G401.6 (cell line): ENCODE measurements at regions not wholly inside any gene's neighbourhood (a gene's known extent, or its start where the extent isn't known, plus 50 kb on each side); places are given as distances from the start of the nearest gene placed in this dataset.
"Not testable (repeated sequence)": the region's sequence is repeated elsewhere in the genome, so short reads cannot be mapped to it uniquely, and the experiment has no call there.

Experiments
- FAIRE-seq: peaks from 2 replicates; lab custom pipeline; 2012; peaks lifted over from hg19 to GRCh38; lab: Jason Lieb, UNC

DNA sequence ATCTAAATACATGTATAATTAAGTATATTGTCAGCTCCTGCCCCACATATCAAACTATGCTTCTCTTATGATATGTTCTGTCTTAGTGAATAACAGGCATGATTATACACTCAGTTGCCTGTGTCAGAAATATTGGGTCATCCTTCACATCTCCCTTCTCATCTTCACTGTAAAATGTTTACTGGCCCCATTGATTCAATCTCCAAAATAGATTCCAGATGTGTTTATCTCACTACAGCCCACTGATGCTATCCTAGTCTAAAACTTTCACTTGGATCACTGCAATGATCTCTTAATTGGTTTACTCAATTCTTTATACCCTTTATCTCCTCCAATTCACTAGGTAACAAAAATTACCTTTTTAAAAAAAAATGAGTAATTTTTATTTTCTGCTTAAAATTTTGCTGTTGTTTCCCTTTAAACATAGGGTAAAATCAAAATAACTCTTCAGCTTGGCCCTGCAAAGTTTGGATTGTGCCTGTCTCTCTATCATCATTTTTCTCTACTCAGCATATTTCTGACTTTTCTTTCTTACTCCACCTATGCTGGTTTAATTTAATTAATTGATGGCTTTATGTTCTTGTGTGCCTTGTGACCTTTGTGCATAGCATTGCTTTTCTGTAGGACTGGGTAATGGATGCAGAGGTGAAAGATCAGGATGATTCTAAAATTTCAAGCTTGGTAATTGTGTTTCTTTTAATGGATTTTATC is 233.9 kb upstream of the FOXP2 start:
- no peak for FAIRE-seq

DNA sequence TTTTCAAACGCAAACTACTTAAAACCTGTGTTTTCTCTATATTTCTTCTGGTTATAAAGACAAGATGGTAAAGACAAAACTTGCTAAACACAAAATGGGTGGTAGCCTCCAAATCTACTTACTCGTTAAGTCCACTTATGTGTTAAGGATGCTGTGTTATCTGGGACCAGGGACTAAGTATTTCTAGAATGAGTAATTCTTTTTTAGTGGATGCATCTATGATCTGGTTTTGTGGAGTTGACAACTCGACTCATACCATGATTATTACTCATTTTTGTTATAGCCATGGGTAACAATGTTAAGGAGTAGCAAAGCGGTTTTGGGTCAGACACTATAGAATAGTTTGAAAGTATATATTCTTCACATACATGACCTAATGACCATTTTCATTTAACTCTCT is 239.5 kb upstream of the FOXP2 start:
- FAIRE-seq = no peak

DNA sequence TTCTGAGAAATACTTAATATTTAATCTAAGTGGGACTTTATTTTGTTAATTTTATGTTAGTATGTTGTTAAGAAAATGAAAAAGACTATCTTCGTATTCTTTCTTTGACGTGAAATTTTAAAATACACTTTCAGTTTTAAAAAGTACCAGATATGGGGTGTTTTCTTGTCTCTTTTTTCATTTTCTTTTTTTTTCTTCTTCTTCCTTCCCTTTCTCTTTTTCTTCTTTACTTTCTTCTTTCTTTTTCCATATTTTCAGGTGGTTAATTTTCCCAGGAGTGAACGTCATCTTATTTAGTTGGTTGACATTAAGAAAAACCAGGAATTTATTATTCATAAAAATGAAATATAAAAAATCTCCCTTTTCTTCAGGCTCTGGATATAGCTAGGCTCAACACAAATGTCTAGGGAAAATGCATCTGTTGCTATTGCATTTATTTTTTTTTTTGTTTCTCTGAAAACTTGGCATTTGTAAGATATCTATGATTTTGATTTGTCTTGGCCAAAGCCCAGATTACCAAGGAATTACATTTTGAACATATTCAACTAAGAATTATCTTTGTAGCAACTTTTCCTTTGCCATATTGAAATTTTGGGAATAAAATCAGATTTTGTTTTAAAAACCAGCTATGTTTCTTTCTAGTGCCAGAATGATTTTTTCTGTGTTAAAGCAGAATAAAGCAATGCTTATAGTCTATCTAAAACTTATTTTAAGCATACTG is 241.3 kb upstream of the FOXP2 start:
- no peak for FAIRE-seq

DNA sequence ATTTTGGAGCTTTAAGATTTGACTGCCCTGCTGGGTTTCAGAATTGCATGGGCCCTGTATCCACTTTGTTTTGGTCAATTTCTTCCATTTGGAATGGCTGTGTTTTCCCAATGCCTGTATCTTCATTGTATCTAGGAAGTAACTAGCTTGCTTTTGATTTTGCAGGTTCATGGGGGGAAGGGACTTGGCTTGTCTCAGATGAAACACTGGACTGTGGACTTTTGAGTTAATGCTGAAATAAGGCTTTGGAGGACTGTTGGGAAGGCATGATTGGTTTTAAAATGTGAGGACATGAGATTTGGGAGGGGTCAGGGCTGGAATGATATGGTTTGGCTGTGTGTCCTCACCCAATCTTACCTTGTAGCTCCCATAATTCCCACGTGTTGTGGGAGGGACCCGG is 245.2 kb upstream of the FOXP2 start:
- not testable (repeated sequence) for FAIRE-seq

DNA sequence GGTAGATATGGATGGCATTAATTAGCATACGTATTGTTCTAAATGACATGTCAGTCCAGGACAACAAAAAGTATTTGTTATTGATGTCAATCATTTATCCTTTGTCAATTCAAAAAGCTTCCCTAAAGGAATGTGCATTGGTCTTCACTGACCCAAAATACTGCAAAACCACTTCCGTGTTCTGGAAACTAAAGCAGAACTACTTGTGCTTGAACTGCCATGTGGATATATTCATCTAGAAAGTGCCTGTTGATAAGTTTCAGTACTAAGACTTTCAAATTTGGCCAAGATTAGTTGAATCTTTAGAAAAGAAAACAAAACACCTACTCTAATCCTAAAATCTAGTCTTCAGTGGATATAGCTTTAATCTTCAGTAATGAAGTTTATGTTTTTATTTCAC is 242.1 kb upstream of the PPP1R3A start:
- FAIRE-seq = no peak

DNA sequence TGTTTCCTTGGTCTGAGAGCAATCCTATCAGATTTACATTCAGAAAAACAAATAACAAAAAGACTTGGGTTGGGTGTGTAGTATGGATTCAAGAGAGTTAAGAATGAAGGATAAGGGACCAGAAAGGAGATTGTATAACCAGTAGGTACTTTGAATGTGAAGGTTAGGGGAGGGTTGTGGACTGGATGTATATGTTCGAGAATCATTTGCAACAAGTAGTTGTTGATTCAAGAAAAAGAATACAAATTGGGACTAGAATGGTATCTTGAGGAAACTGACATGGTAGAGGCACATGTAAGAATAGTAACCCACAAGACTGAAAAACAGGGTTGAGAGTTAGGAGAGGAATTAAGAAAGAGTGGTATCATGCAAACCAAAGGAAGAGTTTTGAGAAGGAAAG is 240.0 kb upstream of the PPP1R3A start:
- FAIRE-seq = no peak

DNA sequence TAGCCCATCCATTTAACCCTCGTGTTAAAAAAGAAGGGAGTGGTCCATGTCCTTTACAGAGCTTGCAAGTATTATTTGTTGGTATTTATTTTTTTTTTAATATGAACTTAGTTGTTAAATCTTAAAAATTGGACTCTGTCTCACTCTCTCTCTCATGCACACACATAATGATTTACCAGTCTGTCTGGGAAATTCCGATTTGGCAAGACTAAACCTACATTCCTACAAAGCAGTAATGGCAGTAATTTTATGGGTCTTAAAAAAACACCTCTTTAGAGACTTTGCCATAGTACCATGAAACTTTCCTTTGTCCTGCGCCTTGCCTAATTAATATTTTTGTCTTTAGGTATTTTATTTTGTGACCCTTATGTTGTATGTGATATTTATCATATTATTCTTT is 239.5 kb upstream of the PPP1R3A start:
- no peak for FAIRE-seq

DNA sequence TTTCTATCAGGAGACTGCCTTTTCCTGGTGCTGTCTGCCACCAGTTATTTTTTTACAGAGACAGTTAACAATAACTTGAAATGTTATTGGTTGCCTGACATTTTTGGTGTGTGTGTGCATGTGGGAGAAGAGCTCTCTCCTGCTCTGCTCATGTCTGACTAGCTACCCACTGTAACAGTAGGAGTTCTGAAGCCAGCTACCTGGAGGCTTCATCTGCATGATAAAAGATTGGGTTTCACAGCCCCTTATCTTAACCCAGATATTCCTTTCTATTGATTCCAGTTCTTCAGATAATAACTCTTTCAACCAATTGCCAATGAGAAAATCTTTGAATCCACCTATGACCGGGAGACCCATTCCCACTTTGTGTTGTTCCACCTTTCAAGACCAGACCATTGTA is 237.4 kb upstream of the PPP1R3A start:
- FAIRE-seq = no peak

DNA sequence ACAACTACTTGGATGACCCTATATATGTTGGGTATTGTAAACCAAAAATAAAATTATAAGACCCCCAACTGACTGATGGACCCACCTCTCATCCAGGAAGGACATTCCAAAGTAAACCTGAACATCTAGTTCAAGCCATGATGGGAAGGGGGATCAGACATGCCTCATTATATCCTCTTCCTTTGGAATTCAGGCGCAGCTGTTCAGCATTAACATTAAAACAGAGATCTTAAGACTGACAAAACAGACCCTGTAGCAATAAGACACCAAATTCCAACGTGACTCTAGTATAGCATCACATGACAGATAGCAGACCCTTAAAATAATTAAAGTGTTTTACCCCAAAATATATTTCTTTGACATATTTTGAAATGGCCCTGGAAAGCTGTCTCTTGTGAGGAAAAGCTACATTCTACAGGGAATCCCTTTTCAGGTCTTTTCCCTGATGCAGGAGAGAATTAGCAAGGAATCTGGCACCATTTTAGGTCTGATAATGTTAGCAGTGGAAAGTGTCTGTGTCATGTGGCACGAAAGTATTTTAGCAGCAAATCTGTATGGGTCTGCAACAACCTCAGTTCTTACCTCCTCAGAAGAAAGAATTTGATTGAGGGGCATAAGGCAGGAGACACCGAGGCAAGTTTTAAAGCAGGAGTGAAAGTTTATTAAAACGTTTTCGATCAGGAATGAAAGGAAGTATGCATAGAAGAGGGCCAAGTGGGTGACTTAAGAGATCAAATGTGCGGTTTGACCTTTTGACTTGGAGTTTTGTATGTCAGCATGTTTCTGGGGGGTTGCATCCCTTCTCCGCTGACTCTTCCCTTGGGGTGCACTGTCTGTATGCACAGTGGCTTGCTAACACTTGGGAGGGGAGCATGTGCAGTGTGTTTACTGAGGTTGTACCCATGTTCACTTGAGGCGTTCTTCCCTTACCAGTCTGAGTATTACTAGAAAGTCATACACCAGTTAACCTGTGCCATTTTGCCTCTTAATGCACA is 236.6 kb upstream of the PPP1R3A start:
- no peak for FAIRE-seq

DNA sequence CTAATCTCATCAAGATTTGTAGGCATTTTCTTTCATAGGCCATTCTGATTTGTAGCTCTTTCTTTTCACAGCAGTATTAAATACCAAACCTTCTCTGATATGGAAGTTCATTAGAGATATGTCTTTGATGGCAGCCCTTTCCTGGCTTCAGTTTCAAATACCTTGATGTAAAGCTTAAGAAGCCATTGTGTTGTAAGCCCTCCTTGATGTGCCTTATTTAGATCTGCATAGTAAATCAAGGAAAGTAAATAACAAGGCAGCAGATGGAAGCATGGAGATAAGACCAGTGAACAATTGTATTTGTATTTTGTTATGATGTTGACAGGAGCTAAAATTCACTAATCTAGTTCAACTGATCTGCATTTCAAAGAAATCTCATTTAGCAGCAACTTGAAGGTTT is 234.9 kb upstream of the PPP1R3A start:
- FAIRE-seq = no peak

DNA sequence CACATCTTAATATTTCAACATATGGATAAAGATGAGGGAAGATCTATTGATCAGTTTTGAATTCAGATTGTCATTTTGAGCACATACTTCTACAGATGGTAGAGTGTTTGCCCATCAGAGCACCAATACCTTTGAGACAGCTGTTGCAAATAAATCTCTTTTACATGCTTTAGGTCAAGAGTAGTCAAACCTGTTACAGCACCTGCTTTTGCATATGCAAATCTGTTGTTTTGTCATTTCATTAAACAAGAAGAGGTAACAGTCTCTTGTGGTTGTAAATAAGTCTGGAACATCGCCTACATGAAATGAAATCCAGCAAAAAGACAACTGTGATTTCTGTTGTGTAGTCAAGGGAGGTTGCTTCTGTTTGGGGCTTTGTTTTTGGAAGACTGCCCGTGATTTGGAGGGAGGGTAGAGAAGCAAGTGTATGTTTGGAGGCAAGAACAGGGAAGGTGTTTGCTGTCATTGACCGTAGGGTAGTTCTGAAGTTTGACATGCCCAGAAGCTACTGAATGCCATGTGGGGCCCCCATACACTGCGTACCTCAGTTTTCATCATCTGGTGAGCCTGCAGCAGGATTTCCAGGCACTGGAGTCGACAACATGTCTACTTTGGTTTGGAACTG is 233.6 kb upstream of the PPP1R3A start:
- no peak for FAIRE-seq

DNA sequence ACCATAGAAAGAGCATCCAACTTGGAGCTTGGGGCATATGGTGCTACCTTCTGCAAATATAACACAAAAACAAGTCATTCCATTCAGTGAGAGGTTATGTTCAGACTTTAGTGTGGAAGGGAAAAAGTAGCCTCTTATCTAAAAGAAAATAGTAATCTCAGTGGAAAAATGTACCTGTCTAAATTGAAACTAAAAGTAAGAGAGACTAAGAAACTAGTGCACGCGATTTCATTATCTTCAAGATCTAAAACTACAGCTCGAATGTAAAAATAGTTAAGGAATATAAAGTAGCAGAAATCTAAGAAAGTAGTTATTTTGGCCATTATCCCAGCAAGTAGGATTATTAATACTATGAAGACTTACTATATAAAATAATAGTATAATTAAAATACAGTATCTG is 233.0 kb upstream of the PPP1R3A start:
- no peak for FAIRE-seq

DNA sequence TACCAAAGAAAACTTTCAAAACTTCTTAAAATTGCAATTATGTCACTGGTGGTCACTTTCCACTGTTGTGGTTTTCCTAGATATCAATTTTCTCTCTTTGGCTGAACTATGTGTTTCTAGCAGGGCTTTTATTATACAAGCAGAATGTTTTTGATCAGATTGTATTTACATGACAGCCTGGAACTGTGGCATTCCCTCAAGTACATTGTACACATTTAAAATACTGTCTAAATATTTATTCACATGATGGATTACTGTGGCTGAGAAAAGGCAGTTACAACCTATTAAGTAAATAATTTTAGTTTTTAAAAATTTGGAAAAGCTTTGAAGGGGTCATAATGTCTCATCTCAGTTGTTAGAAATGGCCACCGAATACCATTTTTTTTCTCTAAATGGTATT is 231.9 kb upstream of the PPP1R3A start:
- no peak for FAIRE-seq

DNA sequence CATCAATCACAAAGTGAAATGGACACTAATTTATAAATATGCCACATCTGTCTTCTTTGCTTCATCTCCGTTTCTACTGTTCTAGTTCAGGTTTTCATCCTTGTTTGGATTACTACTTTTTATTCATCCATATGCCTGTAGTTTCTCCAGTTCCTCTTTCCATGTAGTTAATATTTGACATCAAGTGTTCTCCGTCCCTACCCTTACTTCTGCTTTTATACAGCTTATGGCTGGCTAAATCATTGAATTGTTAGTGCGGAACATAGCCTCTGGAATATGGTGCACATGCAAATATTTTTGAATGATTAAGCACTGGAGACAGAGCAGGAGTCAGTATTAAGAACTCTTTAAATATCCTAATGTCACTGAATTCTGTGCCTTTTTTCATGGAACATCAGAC is 230.0 kb upstream of the PPP1R3A start:
- no peak for FAIRE-seq

DNA sequence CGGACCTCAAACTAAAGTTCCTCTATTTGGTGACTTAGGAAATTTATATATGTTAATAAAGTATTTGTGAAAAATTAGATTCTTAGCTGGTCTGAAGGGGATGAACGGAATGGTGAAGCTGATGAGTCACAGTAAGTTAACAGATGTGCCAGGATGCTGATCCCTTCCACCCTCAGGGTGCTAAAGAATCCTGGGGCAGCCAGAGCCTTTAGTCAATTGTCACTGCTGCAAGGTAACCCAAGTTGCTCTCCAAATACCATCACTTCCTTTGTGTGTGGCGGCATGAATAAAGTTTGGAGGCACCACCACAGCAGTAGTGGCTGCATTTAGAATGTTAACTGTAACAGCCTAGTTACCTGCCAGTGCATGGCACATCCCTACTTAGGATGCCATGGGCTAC is 222.6 kb upstream of the PPP1R3A start:
- no peak for FAIRE-seq

DNA sequence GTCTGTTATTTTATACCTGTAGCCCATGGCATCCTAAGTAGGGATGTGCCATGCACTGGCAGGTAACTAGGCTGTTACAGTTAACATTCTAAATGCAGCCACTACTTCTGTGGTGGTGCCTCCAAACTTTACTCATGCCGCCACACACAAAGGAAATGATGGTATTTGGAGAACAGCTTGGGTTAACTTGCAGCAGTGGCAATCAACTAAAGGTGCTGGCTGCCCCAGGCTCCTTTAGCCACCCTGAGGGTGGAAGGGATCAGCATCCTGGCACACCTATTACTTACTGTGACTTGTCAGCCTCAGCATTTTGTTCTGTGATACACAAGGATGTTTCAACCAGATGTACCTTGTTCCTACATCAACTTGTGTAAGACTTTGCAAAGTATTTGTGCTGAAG is 221.8 kb upstream of the PPP1R3A start:
- no peak for FAIRE-seq

DNA sequence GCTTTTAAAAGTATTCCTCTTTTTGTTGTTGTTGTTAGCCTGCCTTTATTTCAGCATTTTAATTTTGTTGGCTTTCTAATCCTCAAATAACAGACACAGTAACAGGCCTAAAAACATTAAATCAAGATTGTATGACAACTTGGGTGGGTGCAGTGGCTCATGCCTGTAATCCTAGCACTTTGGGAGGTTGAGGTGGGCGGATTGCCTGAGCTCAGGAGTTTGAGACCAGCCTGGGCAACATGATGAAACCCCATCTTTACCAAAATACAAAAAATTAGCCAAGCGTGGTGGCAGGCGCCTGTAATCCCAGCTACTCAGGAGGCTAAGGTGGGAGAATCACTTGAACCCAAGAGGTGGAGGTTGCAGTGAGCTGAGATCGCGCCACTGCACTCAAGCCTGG is 220.9 kb upstream of the PPP1R3A start:
- FAIRE-seq = not testable (repeated sequence)

DNA sequence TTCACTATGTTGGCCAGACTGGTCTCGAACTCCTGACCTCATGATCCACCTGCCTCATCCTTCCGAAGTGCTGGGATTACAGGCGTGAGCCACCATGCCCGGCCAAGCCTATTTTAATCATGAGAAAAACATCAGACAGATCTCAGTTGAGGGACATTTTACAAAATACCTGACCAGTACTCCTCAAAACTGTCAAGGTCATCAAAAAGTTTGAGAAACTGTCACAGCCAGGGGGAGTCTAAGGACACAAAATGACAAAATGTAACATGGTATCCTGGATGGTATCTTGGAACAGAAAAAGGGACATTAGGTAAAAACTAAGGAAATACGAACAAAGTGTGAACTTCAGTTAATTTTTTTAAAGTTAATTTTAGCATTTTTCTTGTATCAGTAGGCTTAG is 219.8 kb upstream of the PPP1R3A start:
- FAIRE-seq = no peak

DNA sequence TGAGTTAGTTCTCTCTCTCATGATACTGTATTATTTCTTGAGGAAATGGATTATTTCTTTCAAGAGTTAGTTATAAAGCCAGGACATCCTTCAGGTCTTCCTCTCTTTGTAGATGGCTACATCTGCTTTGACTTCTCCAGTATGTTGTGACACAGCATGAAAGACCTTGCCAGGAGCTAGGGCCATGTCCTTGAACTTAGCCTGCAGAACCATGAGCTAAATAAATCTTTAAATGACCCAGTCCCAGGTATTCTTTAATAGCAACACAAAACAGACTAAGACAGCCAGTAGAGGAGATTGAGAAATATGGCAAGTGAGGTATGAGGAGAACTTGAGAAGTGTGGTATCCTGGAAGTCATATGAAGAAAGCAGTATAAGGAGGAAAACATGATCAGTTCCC is 214.9 kb upstream of the PPP1R3A start:
- FAIRE-seq = no peak

DNA sequence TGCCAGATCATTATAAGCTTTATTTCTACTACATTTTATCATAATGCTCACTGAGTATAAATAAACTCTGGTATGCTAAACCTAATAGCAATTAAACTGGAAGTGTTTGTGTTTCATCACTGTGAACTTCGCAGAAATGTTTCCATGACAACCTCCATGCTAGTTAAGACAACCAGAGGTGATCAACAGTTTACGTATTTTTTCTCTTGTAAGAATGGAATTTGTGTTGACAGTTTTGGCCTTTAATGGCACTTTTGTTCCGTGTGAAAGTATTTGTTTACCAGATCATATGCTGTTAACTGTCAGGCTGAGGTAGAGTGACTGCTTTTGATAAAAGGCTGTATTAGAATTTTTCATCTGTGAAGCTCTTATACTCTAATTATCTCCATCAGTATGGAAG is 212.1 kb upstream of the PPP1R3A start:
- FAIRE-seq = no peak

DNA sequence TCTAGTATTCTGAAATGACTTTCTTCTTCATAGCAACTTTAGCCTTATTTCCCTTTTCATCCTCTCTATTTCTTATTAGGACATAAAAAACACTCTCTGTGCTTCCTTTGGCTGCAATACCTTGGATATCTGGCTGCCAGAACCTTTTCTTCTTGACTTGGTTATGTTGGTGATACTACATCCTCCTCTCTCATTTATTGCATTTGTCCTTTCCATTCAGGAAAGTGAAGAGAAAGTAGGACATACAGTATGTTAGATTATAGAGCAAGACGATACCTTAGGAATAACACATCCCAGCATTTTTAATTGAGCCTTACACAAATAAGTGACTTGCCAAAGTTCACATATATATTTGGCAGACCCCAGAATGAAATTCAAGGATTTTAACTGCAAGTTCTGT is 210.1 kb upstream of the PPP1R3A start:
- FAIRE-seq = no peak

DNA sequence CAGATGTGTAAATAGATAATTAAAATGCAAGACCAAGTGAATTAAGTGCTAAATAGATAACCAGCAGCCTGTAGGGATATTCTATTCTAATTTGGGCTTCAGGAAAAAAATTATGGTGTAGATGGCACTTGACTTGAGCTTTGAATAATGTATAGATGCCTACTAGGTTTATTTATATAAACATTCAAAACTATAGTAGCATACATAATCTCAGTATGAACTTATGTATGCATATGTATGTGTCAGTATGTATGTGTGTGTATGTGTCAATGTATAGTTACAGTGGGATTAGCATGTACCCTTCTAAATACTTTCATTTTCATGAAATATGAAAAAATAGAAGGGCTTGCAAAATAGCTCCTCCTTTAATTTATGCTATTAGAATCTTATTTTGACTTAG is 207.3 kb upstream of the PPP1R3A start:
- FAIRE-seq = no peak

DNA sequence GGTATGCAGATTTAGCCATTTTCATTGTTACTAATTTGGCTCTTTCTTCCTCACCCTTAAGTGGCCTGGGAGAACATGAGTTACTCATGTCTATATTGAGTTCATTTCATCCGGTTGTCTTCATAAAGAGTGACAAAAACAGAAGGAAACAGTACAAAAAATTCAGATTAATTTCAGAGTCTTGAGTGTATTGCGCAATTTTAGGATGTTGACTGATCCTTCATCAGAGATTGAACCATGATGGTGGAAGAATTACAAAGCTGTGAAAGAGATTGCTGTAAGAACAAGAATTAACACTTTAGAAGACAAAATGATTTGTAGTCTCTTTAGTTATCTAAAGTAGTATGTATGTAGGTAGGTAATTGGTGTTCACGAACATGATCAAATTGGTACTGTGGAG is 194.0 kb upstream of the PPP1R3A start:
- no peak for FAIRE-seq
